RWPE1 (cell line): ENCODE measurements at regions not wholly inside any gene's neighbourhood (a gene's known extent, or its start where the extent isn't known, plus 50 kb on each side); places are given as distances from the start of the nearest gene placed in this dataset.
A peak's percentile ranks its signal among the peaks of the same experiment; 100 is the strongest.

Experiments used
- CTCF ChIA-PET: fragments of 350-600 bp; sonication (Branson Sonifier 250); formaldehyde crosslinking; extraction: SDS; loops from one replicate; lab custom pipeline; 2021; lab: Yijun Ruan, JAX
- POLR2A ChIA-PET: fragments of 400-600 bp; formaldehyde crosslinking; extraction: SDS; loops from one replicate; lab custom pipeline; 2020; ENCODE audit warnings: antibody characterized with exemption; ENCODE audit not compliant: low non-redundant PET; lab: Yijun Ruan, JAX
- DNase-seq: peaks from one replicate; pipeline ENCODE4 v3.0.0; 2012; ENCODE audit warnings: low spot score
- H3K27ac ChIP-seq: fragments of 450-650 bp; 2 replicates; pipeline ENCODE4 v1.5.1; 2017
- CTCF ChIP-seq: fragments of 450-650 bp; conservative IDR thresholded peaks from 2 replicates; pipeline ENCODE4 v1.5.1; 2017; ENCODE audit warnings: low read depth, mild to moderate bottlenecking

DNA sequence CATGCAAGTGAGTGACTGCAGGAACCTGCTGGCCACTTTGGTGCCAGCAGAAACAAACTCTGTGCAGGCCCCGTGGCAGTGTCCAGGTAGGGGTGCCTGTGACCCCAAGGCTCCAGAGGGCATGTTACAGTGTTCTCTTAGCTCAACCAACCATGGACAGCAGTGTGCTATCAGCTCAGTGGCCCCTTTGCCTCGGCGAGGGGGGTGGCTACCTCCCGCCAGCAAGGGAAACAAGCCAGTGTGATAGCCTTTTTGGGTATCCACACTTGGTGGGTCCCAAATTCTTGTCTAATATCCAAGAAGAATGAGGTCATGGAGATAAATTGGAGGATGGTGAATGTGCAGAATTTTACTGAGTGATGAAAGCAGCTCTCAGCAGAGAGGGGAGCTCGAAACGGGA, 298.6 kb upstream of the SLC30A5 start:
- peak overlapping the region; percentile 34 for H3K27ac ChIP-seq
- ChIA-PET POLR2A (no interaction called here), CTCF (no interaction called here)
- DNase-seq = no peak
- no peak for TF ChIP-seq CTCF

- CTCF ChIA-PET = interaction anchor here (0.6 kb wide), 1 partner anchor 211 kb away, joined by 3 read pairs; no protein-coding TSS in a partner anchor
- DNase-seq = no peak
- POLR2A ChIA-PET = no interaction called here
- no peak overlapping the region for H3K27ac ChIP-seq
- TF ChIP-seq CTCF = no peak
Observed at GRCh38 chr5:68798877-68799843, 294.7 kb upstream of the SLC30A5 start.

- POLR2A ChIA-PET = no interaction called here
- no peak for TF ChIP-seq CTCF
- CTCF ChIA-PET = no interaction called here
- no peak for DNase-seq
- H3K27ac ChIP-seq = no peak overlapping the region
Observed at GRCh38 chr5:68802430-68802829, 291.4 kb upstream of the SLC30A5 start.

- ChIA-PET POLR2A (no interaction called here), CTCF (interaction anchor here (0.6 kb wide), 1 partner anchor 53 kb away, joined by 3 read pairs; no protein-coding TSS in a partner anchor)
- TF ChIP-seq CTCF = no peak
- no peak for DNase-seq
- H3K27ac ChIP-seq = no peak overlapping the region
Observed at GRCh38 chr5:68803881-68804319, 289.9 kb upstream of the SLC30A5 start.

- no peak overlapping the region for H3K27ac ChIP-seq
- no peak for TF ChIP-seq CTCF
- POLR2A ChIA-PET = no interaction called here
- DNase-seq = no peak
- CTCF ChIA-PET = no interaction called here
Observed at GRCh38 chr5:68804343-68804742, 289.5 kb upstream of the SLC30A5 start.

DNA sequence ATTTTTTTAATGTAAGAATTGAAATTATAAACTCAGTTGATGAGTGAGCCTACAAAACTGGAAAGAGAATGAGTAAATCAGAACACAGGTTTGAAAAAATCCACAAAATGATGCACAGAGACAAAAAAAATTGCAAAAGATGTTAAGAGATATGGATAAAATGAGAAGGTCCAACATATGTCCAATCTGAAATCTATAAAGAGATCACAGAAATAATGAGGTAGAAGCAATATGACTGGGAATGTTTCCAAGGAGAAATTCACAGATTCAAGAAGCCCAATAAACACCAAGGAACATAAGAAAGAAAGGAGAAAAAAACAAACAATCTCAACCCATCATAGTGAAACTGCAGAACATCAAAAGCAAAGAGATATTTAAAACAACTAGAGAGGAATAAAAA, 288.4 kb upstream of the SLC30A5 start:
- no peak for DNase-seq
- no peak overlapping the region for H3K27ac ChIP-seq
- no peak for TF ChIP-seq CTCF
- POLR2A ChIA-PET = no interaction called here
- CTCF ChIA-PET = no interaction called here
